Lung (tissue), 11 donors: ENCODE measurements at regions not wholly inside any gene's neighbourhood (a gene's known extent, or its start where the extent isn't known, plus 50 kb on each side); places are given as distances from the start of the nearest gene placed in this dataset.

Experiments used
- ATAC-seq: fragments of 200-7000 bp; cut with Tn5 transposase; one replicate; pipeline ENCODE4 v1.9.1; 2020; ENCODE audit warnings: moderate number of reproducible peaks; ENCODE audit not compliant: insufficient read depth, low FRiP score
- DNase-seq, 3 donors: peaks; one replicate each; pipeline ENCODE4 v3.0.0-alpha.2; 2013 to 2017
- H3K27ac ChIP-seq, 2 donors: one replicate each; pipeline ENCODE4 v1.5.1; 2013; ENCODE audit warnings: mild to moderate bottlenecking in 2 of 2, moderate library complexity in 2 of 2, control low read depth in 1 of 2, inconsistent platforms in 1 of 2, low read depth in 1 of 2, low read length in 1 of 2
- H3K27me3 ChIP-seq, 3 donors: one replicate each; pipeline ENCODE4 v1.5.1; 2013; ENCODE audit warnings: low read length in 2 of 3; ENCODE audit not compliant: control insufficient read depth in 3 of 3, insufficient read depth in 3 of 3
- H3K36me3 ChIP-seq, 4 donors: one replicate each; pipeline ENCODE4 v1.5.1; 2013; ENCODE audit warnings: low read length in 4 of 4, mild to moderate bottlenecking in 1 of 4, moderate library complexity in 1 of 4; ENCODE audit not compliant: control insufficient read depth in 4 of 4, insufficient read depth in 4 of 4
- H3K4me1 ChIP-seq, 5 donors: one replicate each; pipeline ENCODE4 v1.5.1; 2013; ENCODE audit warnings: low read length in 5 of 5, mild to moderate bottlenecking in 2 of 5, moderate library complexity in 1 of 5; ENCODE audit not compliant: control insufficient read depth in 5 of 5, insufficient read depth in 5 of 5
- H3K4me3 ChIP-seq: one replicate; pipeline ENCODE4 v1.5.1; 2013; ENCODE audit warnings: mild to moderate bottlenecking, control low read depth, moderate library complexity
- H3K9ac ChIP-seq, 2 donors: one replicate each; pipeline ENCODE4 v1.5.1; 2013; ENCODE audit warnings: low read length in 2 of 2, control low read depth in 1 of 2; ENCODE audit not compliant: insufficient read depth in 1 of 2
- H3K9me3 ChIP-seq, 4 donors: one replicate each; pipeline ENCODE4 v1.5.1; 2013; ENCODE audit warnings: low read length in 3 of 4, mild to moderate bottlenecking in 1 of 4, moderate library complexity in 1 of 4; ENCODE audit not compliant: control insufficient read depth in 4 of 4, insufficient read depth in 3 of 4
- WGBS, 2 donors: extraction: QIAGEN DNeasy Blood & Tissue Kit; methylation state at CpG; one replicate each; pipeline ENCODE4 v1.1.7; 2013; 5-methylcytosine and 5-hydroxymethylcytosine counted together
- TF ChIP-seq, protein P1 (sequence below): IDR thresholded peaks from 2 replicates; pipeline ENCODE4 v1.5.1; 2012; ENCODE audit warnings: mild to moderate bottlenecking; ENCODE audit errors: control extremely low read depth, extremely low read depth
- donor health status: control.
- donor health status: control.
- donor health status: Bipolar disorder and iron deficiency.
- donor health status: healthy.
- donor health status: DM: yes; HTN: yes; CAD: no.

DNA sequence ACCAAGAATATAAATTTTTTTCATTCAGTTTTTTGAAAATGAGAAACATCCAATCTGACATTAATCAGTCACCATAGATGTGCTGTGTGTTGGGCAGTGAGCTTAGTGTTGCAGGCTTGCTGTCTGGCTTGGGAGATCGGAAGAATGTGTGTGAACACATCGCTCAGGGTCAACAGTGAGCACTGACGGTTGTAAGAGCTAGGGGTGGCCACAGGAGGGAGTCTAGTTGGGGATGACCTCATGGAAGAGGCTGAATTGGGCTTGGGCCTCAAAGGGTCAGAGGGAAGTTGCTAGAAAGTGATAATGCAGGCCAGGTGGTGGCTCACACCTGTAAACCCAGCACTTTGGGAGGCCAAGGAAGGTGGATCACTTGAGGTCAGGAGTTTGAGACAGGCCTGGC is 375.4 kb downstream of the DDX10 start:
- no peaks in the 10 kb centered on the region for H3K9me3 ChIP-seq
- DNase-seq (no peak), ATAC-seq (no peak)
- no peak overlapping the region for H3K9ac ChIP-seq
- no peak overlapping the region for H3K4me3 ChIP-seq
- WGBS, 2 donors: 92% methylated on average over 3 of the region's 3 CpGs
- no peaks in the 10 kb centered on the region for H3K36me3 ChIP-seq
- TF ChIP-seq, protein P1, sequence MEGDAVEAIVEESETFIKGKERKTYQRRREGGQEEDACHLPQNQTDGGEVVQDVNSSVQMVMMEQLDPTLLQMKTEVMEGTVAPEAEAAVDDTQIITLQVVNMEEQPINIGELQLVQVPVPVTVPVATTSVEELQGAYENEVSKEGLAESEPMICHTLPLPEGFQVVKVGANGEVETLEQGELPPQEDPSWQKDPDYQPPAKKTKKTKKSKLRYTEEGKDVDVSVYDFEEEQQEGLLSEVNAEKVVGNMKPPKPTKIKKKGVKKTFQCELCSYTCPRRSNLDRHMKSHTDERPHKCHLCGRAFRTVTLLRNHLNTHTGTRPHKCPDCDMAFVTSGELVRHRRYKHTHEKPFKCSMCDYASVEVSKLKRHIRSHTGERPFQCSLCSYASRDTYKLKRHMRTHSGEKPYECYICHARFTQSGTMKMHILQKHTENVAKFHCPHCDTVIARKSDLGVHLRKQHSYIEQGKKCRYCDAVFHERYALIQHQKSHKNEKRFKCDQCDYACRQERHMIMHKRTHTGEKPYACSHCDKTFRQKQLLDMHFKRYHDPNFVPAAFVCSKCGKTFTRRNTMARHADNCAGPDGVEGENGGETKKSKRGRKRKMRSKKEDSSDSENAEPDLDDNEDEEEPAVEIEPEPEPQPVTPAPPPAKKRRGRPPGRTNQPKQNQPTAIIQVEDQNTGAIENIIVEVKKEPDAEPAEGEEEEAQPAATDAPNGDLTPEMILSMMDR: no peak
- H3K27ac ChIP-seq: no peak overlapping the region
- no peaks in the 10 kb centered on the region for H3K27me3 ChIP-seq
- peaks cover 0 to 1% (median 0%) of the 10 kb centered on the region in 5 donors for H3K4me1 ChIP-seq

DNA sequence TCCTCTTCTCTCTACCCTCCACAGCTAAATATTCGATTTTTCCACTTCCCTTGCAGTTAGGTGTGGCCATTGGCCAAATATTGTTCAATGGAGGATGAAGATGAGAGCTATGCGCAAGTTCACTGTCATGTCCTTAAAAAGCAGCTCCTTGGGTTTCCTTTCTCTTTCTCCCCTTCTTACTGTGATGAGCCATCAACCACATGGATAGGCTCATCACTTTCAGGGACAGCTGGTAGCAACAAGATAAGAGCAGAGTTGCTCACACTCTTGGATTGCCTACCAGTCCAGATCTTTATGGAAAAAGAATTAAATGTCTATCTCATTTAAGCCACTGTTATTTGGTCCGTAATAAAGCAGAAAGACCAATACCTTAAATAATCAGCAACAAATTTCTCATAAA is 377.0 kb downstream of the DDX10 start:
- Histone ChIP-seq H3K9me3 (no peaks in the 10 kb centered on the region), H3K4me3 (no peak overlapping the region), H3K36me3 (no peaks in the 10 kb centered on the region), H3K9ac (no peak overlapping the region), H3K27me3 (no peaks in the 10 kb centered on the region), H3K4me1 (peaks cover 0 to 1% (median 0%) of the 10 kb centered on the region in 5 donors), H3K27ac (no peak overlapping the region)
- WGBS, 2 donors: 83 to 94% methylated on average over 3 of the region's 3 CpGs
- TF ChIP-seq, protein P1: no peak
- DNase-seq (no peak), ATAC-seq (no peak)

DNA sequence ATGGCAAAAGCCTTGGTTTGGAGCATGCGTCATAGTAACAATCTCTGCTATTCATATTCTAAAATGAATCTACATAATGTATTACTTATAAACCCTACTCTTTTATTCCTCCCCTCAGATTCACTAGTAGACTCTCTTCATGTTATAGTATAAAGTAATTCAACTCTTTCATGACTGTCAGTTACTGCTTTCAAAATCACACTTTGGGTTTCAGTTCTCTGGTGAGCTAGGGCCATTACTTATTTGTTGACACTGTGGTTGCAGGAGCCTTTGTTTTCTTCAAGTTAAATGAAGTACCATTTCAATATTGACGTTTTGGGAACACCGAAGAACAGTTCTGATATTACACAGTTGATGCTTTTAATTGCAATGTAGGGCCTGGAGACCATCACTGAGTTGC is 378.4 kb downstream of the DDX10 start:
- Histone ChIP-seq H3K27me3 (no peaks in the 10 kb centered on the region), H3K4me1 (peaks cover 0 to 1% (median 0%) of the 10 kb centered on the region in 5 donors), H3K9ac (no peak overlapping the region), H3K36me3 (no peaks in the 10 kb centered on the region), H3K4me3 (no peak overlapping the region), H3K9me3 (no peaks in the 10 kb centered on the region), H3K27ac (no peak overlapping the region)
- ATAC-seq (no peak), DNase-seq (no peak)
- TF ChIP-seq, protein P1: no peak
- 66 to 79% methylated on average over 3 of the region's 3 CpGs for WGBS, 2 donors

DNA sequence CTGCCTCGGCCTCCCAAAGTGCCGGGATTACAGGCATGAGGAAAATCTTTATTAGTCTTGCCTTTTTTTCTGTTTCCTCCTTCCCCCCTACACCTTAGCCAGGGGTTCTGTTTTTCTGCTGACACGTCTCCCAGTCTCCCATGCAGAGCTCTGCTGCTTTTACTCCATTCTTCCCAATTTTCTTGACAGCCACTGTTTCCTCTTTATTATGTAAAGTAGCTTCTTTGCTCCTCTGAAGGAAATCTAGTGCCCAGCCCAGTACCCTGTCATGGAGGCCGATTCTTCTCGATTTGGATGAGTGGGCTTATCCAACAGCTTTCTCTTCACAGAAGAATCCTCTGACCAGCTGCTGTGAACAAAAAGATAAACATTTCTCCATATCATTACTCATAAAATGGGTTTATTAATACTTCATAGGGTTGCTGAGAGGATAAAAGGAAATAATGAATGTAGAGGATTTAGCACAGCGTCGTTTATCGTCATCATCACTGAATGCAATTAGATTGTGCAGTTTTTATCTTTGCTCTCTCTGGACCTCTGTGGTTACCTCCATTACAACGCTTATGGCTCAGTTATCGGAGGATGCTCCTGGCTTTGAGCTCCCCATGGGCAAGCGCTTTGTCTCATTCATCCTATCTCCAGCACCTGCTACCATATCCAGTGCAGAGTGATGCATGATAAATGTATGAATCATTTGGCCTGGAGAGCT is 375.6 kb upstream of the C11orf87 start:
- DNase-seq: no peak
- Histone ChIP-seq H3K36me3 (no peaks in the 10 kb centered on the region), H3K9me3 (no peaks in the 10 kb centered on the region), H3K27ac (no peak overlapping the region), H3K4me1 (no peaks in the 10 kb centered on the region), H3K9ac (no peak overlapping the region), H3K27me3 (no peaks in the 10 kb centered on the region), H3K4me3 (no peak overlapping the region)
- TF ChIP-seq, protein P1: no peak
- no peak for ATAC-seq
- 85% methylated on average over 11 of the region's 11 CpGs for WGBS, 2 donors
